Activated CD8-positive, alpha-beta memory T cell treated with anti-CD3 and anti-CD28 coated beads, Interleukin-2, amount 10 ng/mL, durations not matched to agents 7 days and 5 days (primary cell): ENCODE measurements at regions not wholly inside any gene's neighbourhood (a gene's known extent, or its start where the extent isn't known, plus 50 kb on each side); places are given as distances from the start of the nearest gene placed in this dataset.

Experiments
- ATAC-seq: fragments of 150-1000 bp; cut with Tn5 transposase; one replicate; pipeline ENCODE4 v1.10.0; 2021; ENCODE audit warnings: moderate library complexity
- CTCF ChIA-PET: fragments of 350-600 bp; sonication (Branson Sonifier 250); formaldehyde crosslinking; loops from one replicate; lab custom pipeline; 2021; ENCODE audit warnings: antibody characterized with exemption; lab: Charles Lee
- DNase-seq: peaks from one replicate; pipeline ENCODE4 v3.0.0-alpha.2; 2020
- H3K27ac Mint-ChIP-seq: one replicate; pipeline ENCODE4 v1.8.0; 2021; ENCODE audit warnings: mild to moderate bottlenecking, mixed read lengths
- H3K27me3 Mint-ChIP-seq: one replicate; pipeline ENCODE4 v1.8.0; 2021; ENCODE audit warnings: mixed read lengths
- H3K36me3 Mint-ChIP-seq: one replicate; pipeline ENCODE4 v1.8.0; 2021; ENCODE audit warnings: mild to moderate bottlenecking, mixed read lengths
- H3K4me1 Mint-ChIP-seq: one replicate; pipeline ENCODE4 v1.8.0; 2021; ENCODE audit warnings: mixed read lengths
- H3K4me3 Mint-ChIP-seq: one replicate; pipeline ENCODE4 v1.8.0; 2021; ENCODE audit warnings: mild to moderate bottlenecking, moderate library complexity, mixed read lengths
- H3K9me3 Mint-ChIP-seq: one replicate; pipeline ENCODE4 v1.8.0; 2022; ENCODE audit warnings: low read depth, mixed read lengths

DNA sequence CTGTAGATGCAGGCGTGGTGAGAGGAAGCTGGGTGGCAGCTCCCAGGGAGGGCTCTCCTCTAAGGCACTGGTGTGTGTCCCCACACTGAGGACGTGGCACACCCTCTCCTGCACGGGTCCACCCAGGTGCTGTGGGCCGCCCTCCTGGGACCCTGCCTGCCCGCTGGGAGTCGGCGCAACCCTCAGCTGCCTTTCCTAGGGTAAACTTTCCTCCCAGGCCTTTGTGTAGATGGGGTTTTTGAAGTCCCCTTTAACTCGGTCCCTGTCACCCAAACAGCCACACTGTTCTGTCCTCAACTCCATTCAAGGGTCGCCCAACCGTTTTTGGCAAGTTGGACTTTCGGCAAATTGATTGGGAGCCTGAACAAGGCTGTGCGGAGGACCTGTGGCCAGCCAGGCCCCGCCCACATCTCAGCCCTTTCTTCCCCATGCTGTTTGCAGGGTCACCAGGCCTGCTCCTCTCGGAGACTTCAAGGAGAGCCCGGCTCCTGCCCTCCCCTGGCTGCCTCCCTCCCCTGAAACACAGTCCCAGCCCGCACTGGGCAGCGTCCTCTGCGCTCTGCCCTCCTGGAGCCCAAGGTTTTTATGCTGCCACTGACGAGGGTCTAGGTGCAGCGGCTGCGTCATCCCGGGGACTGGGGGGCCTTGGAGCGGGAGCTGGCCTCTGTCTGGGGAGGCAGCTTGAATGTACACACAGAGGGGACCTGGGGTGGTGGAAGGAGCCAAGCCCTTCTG lies 1126.2 kb downstream of the BRD1 start:
- Mint-ChIP-seq H3K9me3 (no peaks in the 10 kb centered on the region), H3K27me3 (no peaks in the 10 kb centered on the region), H3K4me1 (no peaks in the 10 kb centered on the region), H3K27ac (no peak overlapping the region), H3K36me3 (no peaks in the 10 kb centered on the region), H3K4me3 (no peak overlapping the region)
- CTCF ChIA-PET = no interaction called here
- DNase-seq = no peak
- ATAC-seq = no peak

GRCh38 chr22:48700566-48701295 lies 1126.9 kb downstream of the BRD1 start:
- CTCF ChIA-PET = no interaction called here

GRCh38 chr22:48700180-48700565 lies 1127.5 kb downstream of the BRD1 start:
- Mint-ChIP-seq H3K4me1 (no peaks in the 10 kb centered on the region), H3K36me3 (no peaks in the 10 kb centered on the region), H3K4me3 (no peak overlapping the region), H3K27ac (no peak overlapping the region), H3K9me3 (no peaks in the 10 kb centered on the region), H3K27me3 (no peaks in the 10 kb centered on the region)
- DNase-seq = no peak
- CTCF ChIA-PET = no interaction called here
- ATAC-seq = no peak

More at GRCh38 chr22:48700566-48701295, 1126.9 kb downstream of the BRD1 start:
- Mint-ChIP-seq H3K4me3 (no peak overlapping the region), H3K27ac (no peak overlapping the region), H3K36me3 (no peaks in the 10 kb centered on the region), H3K4me1 (no peaks in the 10 kb centered on the region), H3K27me3 (no peaks in the 10 kb centered on the region), H3K9me3 (no peaks in the 10 kb centered on the region)
- no peak for ATAC-seq
- no peak for DNase-seq

GRCh38 chr22:48699511-48699910 lies 1128.2 kb downstream of the BRD1 start:
- no peak for ATAC-seq
- Mint-ChIP-seq H3K27ac (no peak overlapping the region), H3K27me3 (no peaks in the 10 kb centered on the region), H3K36me3 (no peaks in the 10 kb centered on the region), H3K9me3 (no peaks in the 10 kb centered on the region), H3K4me1 (no peaks in the 10 kb centered on the region), H3K4me3 (no peak overlapping the region)
- CTCF ChIA-PET = no interaction called here
- DNase-seq = no peak

DNA sequence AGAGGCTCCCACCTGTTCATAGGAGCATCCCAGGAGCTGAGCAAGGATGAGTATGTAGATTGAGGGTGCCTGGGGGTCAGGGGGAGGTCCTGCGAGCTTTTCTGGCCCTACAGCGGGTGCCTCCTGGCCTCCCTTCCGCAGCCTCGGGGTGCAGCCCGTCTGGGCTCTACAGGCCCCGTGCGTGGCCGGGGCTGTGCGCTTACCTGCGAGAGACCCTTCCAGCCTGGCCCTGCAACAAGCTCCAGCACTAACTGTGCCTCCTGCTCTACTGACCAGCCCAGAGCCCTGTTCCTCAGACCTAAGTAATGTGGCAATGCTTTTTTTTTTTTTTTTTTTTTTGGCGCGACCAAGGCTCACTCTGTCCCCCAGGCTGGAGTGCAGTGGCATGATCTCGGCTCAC lies 1129.1 kb downstream of the BRD1 start:
- no peaks in the 10 kb centered on the region for H3K27me3 Mint-ChIP-seq
- H3K27ac Mint-ChIP-seq = no peak overlapping the region
- H3K4me1 Mint-ChIP-seq = no peaks in the 10 kb centered on the region
- CTCF ChIA-PET = no interaction called here
- H3K36me3 Mint-ChIP-seq = no peaks in the 10 kb centered on the region
- DNase-seq (no peak), ATAC-seq (no peak)
- no peak overlapping the region for H3K4me3 Mint-ChIP-seq
- no peaks in the 10 kb centered on the region for H3K9me3 Mint-ChIP-seq

- Mint-ChIP-seq H3K27ac (no peak overlapping the region), H3K9me3 (no peaks in the 10 kb centered on the region), H3K4me1 (no peaks in the 10 kb centered on the region), H3K27me3 (no peaks in the 10 kb centered on the region), H3K4me3 (no peak overlapping the region), H3K36me3 (no peaks in the 10 kb centered on the region)
- CTCF ChIA-PET = no interaction called here
- ATAC-seq (no peak), DNase-seq (no peak)
Observed at GRCh38 chr22:48697694-48698276, 1129.9 kb downstream of the BRD1 start.

DNA sequence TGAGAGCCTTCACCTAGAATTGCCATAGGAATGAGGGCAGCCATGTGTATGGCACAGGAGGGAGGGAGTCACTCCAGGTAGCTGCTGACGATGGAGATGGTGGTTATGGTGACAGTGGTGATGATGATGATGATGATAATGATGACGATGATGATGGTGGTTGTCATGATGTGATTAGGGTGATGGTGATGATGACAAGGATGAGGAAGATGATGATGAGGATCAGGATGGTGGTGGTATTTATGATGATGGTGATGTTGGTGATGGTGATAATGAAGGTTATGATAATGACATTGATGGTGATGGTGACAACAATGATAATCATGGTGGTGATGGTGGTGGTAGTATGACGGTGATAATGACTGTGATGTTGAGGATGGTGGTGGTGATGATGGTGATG lies 1130.5 kb downstream of the BRD1 start:
- Mint-ChIP-seq H3K4me1 (no peaks in the 10 kb centered on the region), H3K9me3 (no peaks in the 10 kb centered on the region), H3K4me3 (no peak overlapping the region), H3K27me3 (no peaks in the 10 kb centered on the region), H3K36me3 (no peaks in the 10 kb centered on the region), H3K27ac (no peak overlapping the region)
- CTCF ChIA-PET = no interaction called here
- ATAC-seq (no peak), DNase-seq (no peak)

- no peaks in the 10 kb centered on the region for H3K27me3 Mint-ChIP-seq
- H3K9me3 Mint-ChIP-seq = no peaks in the 10 kb centered on the region
- no peaks in the 10 kb centered on the region for H3K36me3 Mint-ChIP-seq
- H3K4me3 Mint-ChIP-seq = no peak overlapping the region
- H3K4me1 Mint-ChIP-seq = no peaks in the 10 kb centered on the region
- CTCF ChIA-PET = no interaction called here
- H3K27ac Mint-ChIP-seq = no peak overlapping the region
- ATAC-seq = no peak
- no peak for DNase-seq
Observed at GRCh38 chr22:48696371-48696770, 1131.3 kb downstream of the BRD1 start.

DNA sequence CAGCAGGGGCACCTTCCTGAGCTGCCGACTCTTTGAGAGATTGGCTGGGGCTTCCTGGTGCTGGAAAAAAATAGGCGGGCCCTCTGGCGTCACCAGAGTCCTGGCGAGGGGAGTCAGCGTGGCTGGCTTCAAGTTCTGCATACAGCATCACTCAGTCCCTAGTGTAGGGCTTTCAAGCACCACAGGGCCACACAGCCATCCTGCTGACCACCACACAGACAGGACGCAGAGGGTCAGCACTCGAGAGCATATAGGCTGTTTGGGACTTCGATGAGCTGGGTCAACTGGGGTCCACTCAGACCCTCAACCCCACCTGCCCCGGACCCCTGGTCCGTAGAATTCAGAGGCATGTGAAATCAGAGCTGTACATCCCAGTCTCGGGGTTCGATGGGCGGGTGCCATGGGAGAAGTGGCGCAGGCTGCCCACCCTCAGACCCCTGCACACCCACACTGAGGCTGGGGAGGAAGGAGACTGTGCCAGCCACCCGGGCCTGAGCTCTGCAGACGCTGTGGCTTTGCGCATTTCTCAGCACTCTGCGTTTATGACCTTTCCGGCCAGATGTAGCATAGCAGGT lies 1131.9 kb downstream of the BRD1 start:
- ATAC-seq (no peak), DNase-seq (no peak)
- Mint-ChIP-seq H3K9me3 (no peaks in the 10 kb centered on the region), H3K4me1 (no peaks in the 10 kb centered on the region), H3K27me3 (no peaks in the 10 kb centered on the region), H3K4me3 (no peak overlapping the region), H3K36me3 (no peaks in the 10 kb centered on the region), H3K27ac (no peak overlapping the region)
- CTCF ChIA-PET = no interaction called here

- CTCF ChIA-PET = no interaction called here
- DNase-seq = no peak
- Mint-ChIP-seq H3K4me1 (no peaks in the 10 kb centered on the region), H3K27ac (no peak overlapping the region), H3K27me3 (no peaks in the 10 kb centered on the region), H3K4me3 (no peak overlapping the region), H3K36me3 (no peaks in the 10 kb centered on the region), H3K9me3 (no peaks in the 10 kb centered on the region)
- no peak for ATAC-seq
Observed at GRCh38 chr22:48695251-48695650, 1132.4 kb downstream of the BRD1 start.

DNA sequence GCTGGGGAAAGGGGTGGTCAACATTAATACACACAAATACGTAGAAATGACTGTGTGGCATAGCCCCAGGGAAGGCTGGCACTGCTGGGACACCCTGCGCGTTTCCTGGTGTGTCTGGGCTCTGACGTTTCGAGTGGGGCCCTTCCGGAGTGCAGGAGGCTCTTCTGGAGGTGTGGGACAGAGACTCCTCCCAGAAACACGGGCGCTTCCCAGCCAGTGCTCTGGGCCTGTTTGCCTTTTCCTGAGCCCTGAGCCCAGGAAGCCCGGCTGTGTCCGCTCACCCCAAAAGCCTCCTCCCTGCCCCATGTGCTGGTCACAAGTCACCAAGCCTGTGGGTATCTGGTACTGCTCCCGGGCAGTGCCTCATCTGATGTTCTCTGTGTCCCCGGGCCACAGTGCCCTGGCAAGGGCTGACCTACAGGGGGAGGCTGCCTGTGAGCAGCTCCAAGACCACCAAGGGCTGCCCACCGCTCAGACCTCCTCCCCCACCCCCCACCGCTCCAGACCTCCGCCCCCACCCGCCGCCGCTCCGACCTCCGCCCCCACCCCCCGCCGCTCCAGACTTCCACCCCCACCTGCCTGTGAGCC lies 1133.3 kb downstream of the BRD1 start:
- H3K9me3 Mint-ChIP-seq = no peaks in the 10 kb centered on the region
- no peaks in the 10 kb centered on the region for H3K36me3 Mint-ChIP-seq
- H3K27ac Mint-ChIP-seq = no peak overlapping the region
- H3K27me3 Mint-ChIP-seq = no peaks in the 10 kb centered on the region
- H3K4me1 Mint-ChIP-seq = no peaks in the 10 kb centered on the region
- CTCF ChIA-PET = no interaction called here
- no peak for ATAC-seq
- DNase-seq = no peak
- no peak overlapping the region for H3K4me3 Mint-ChIP-seq

- H3K4me3 Mint-ChIP-seq = no peak overlapping the region
Observed at GRCh38 chr22:48693377-48694135, 1134.1 kb downstream of the BRD1 start.

DNA sequence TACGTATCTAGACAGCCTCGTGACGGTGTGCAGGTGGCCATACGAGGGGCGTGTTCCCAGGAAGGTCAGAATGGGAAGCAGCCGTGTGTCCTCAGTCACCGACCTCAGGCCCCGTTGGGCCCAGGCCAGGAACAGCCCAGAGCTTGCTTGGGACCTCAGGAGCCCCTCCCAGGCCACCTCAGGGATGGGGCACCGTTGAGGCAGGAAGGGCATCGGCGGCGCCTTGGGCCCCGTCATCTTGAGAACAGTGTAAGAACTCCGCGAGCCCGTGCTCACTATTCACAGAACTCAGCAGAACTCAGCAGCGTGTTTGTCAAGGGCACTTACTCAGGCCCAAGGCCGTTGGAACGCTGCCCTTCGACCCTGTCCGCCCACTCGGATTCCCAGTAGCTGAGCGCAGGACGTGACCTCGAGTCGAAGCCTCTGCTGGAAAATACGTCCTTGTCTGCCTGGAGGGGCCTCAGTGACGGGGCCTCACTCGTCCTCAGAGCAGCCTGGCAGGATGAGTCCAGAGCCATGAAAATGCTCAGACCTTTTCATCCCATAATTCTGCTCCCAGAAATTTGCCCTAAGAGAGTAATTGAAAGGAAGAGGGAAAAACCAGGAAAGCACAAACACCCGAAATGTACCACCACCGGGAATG lies 1134.8 kb downstream of the BRD1 start:
- Mint-ChIP-seq H3K4me3 (no peak overlapping the region), H3K36me3 (no peaks in the 10 kb centered on the region), H3K27me3 (no peaks in the 10 kb centered on the region), H3K4me1 (no peaks in the 10 kb centered on the region), H3K9me3 (no peaks in the 10 kb centered on the region), H3K27ac (no peak overlapping the region)
- DNase-seq = no peak
- ATAC-seq = no peak
- CTCF ChIA-PET = no interaction called here

More at GRCh38 chr22:48693377-48694135, 1134.1 kb downstream of the BRD1 start:
- CTCF ChIA-PET = no interaction called here
- Mint-ChIP-seq H3K36me3 (no peaks in the 10 kb centered on the region), H3K4me1 (no peaks in the 10 kb centered on the region), H3K9me3 (no peaks in the 10 kb centered on the region), H3K27ac (no peak overlapping the region), H3K27me3 (no peaks in the 10 kb centered on the region)
- DNase-seq = no peak
- no peak for ATAC-seq
